ENCODE measurements at regions not wholly inside any gene's neighbourhood (a gene's known extent, or its start where the extent isn't known, plus 50 kb on each side); places are given as distances from the start of the nearest gene placed in this dataset.

DNA sequence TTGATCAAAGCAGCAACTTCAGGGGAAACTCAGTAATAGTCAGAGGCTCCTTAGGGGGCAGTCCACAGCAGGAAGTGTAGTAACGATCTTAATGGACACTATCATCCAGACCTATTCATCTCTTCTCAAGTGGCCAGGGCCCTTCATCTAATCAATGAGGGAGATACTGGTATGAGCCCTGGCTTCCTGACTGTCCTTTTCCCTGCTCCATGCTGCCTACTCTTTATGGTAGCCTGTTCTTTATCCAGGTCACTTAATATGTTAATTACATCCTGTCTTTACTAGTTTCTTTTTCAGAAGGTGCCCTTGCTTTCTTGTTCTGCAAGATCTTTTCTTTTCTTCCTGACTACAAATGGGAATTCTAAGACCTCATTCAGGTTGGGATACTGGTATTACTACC lies 197.1 kb downstream of the CAVIN4 start:
- Histone ChIP-seq H3K27me3 (ENCODE audit: control insufficient read depth, insufficient read depth, low read length) (no peaks in the 10 kb centered on the region), H3K4me1 (ENCODE audit: control insufficient read depth, insufficient read depth, low read length, poor library complexity, severe bottlenecking) (no peaks in the 10 kb centered on the region), H3K9me3 (ENCODE audit: control insufficient read depth in 2 of 2, low read length in 2 of 2) (no peaks in the 10 kb centered on the region), H3K36me3 (ENCODE audit: control insufficient read depth, insufficient read depth, low read length) (no peaks in the 10 kb centered on the region), H3K4me3 (ENCODE audit: low read depth, low read length) (no peak overlapping the region), H3K27ac (ENCODE audit: insufficient read depth, low read length, poor library complexity, severe bottlenecking) (no peak overlapping the region)
- Mint-ChIP-seq H3K4me3 (no peak overlapping the region), H3K36me3 (no peaks in the 10 kb centered on the region), H3K27ac (no peak overlapping the region), H3K4me1 (no peaks in the 10 kb centered on the region), H3K9me3 (peaks cover 0 to 5% (median 0%) of the 10 kb centered on the region in 7 donors), H3K27me3 (no peaks in the 10 kb centered on the region)
- ATAC-seq (ENCODE audit: low read depth in 2 of 2) (no peak), DNase-seq (no peak)

GRCh38 chr9:100775912-100776311 lies 198.0 kb downstream of the CAVIN4 start:
- Histone ChIP-seq H3K4me3 (ENCODE audit: low read depth, low read length) (no peak overlapping the region), H3K9me3 (ENCODE audit: control insufficient read depth in 2 of 2, low read length in 2 of 2) (no peaks in the 10 kb centered on the region), H3K27me3 (ENCODE audit: control insufficient read depth, insufficient read depth, low read length) (no peaks in the 10 kb centered on the region), H3K36me3 (ENCODE audit: control insufficient read depth, insufficient read depth, low read length) (no peaks in the 10 kb centered on the region), H3K27ac (ENCODE audit: insufficient read depth, low read length, poor library complexity, severe bottlenecking) (no peak overlapping the region), H3K4me1 (ENCODE audit: control insufficient read depth, insufficient read depth, low read length, poor library complexity, severe bottlenecking) (no peaks in the 10 kb centered on the region)
- H3K4me1 Mint-ChIP-seq = no peaks in the 10 kb centered on the region
- peaks cover 0 to 5% (median 0%) of the 10 kb centered on the region in 7 donors for H3K9me3 Mint-ChIP-seq
- H3K36me3 Mint-ChIP-seq = no peaks in the 10 kb centered on the region
- DNase-seq (no peak), ATAC-seq (ENCODE audit: low read depth in 2 of 2) (no peak)
- no peak overlapping the region for H3K27ac Mint-ChIP-seq
- no peaks in the 10 kb centered on the region for H3K27me3 Mint-ChIP-seq
- no peak overlapping the region for H3K4me3 Mint-ChIP-seq

DNA sequence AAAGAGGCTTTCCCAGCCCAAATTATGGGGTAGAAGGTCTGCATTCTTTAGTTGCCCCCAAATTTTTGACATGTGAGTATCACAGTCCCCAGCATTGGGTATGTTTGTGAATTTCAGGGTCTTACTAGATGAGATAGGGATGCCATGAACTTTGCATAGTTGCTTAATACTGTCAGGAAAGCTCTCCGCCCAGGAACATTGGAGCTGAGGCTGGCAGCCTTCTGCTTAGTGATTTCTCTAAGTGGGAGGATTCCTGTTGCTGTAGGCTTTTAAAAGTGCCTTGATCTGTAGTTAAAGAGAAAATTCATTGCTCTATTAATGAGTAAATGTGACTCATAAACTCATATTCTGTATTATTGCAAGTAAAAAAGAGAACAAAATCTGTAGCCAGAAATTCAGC lies 206.9 kb downstream of the CAVIN4 start:
- no peak overlapping the region for H3K27ac Mint-ChIP-seq
- H3K27ac ChIP-seq (ENCODE audit: insufficient read depth, low read length, poor library complexity, severe bottlenecking) = no peak overlapping the region
- H3K27me3 ChIP-seq (ENCODE audit: control insufficient read depth, insufficient read depth, low read length) = no peaks in the 10 kb centered on the region
- ATAC-seq (ENCODE audit: low read depth in 2 of 2) = no peak
- H3K9me3 ChIP-seq (ENCODE audit: control insufficient read depth in 2 of 2, low read length in 2 of 2) = no peaks in the 10 kb centered on the region
- DNase-seq = no peak
- H3K4me3 Mint-ChIP-seq = no peak overlapping the region
- H3K27me3 Mint-ChIP-seq = no peaks in the 10 kb centered on the region
- peaks cover 0 to 5% (median 1%) of the 10 kb centered on the region in 7 donors for H3K9me3 Mint-ChIP-seq
- H3K4me1 Mint-ChIP-seq = no peaks in the 10 kb centered on the region
- no peaks in the 10 kb centered on the region for H3K36me3 Mint-ChIP-seq
- H3K4me1 ChIP-seq (ENCODE audit: control insufficient read depth, insufficient read depth, low read length, poor library complexity, severe bottlenecking) = no peaks in the 10 kb centered on the region
- H3K36me3 ChIP-seq (ENCODE audit: control insufficient read depth, insufficient read depth, low read length) = no peaks in the 10 kb centered on the region
- no peak overlapping the region for H3K4me3 ChIP-seq (ENCODE audit: low read depth, low read length)

GRCh38 chr9:100785946-100786345 lies 208.1 kb downstream of the CAVIN4 start:
- no peaks in the 10 kb centered on the region for H3K36me3 Mint-ChIP-seq
- no peaks in the 10 kb centered on the region for H3K27me3 Mint-ChIP-seq
- Histone ChIP-seq H3K4me3 (ENCODE audit: low read depth, low read length) (no peak overlapping the region), H3K4me1 (ENCODE audit: control insufficient read depth, insufficient read depth, low read length, poor library complexity, severe bottlenecking) (no peaks in the 10 kb centered on the region), H3K27ac (ENCODE audit: insufficient read depth, low read length, poor library complexity, severe bottlenecking) (no peak overlapping the region), H3K36me3 (ENCODE audit: control insufficient read depth, insufficient read depth, low read length) (no peaks in the 10 kb centered on the region), H3K27me3 (ENCODE audit: control insufficient read depth, insufficient read depth, low read length) (no peaks in the 10 kb centered on the region), H3K9me3 (ENCODE audit: control insufficient read depth in 2 of 2, low read length in 2 of 2) (no peaks in the 10 kb centered on the region)
- no peak for DNase-seq
- peaks cover 0 to 5% (median 3%) of the 10 kb centered on the region in 7 donors for H3K9me3 Mint-ChIP-seq
- no peak for ATAC-seq (ENCODE audit: low read depth in 2 of 2)
- H3K4me1 Mint-ChIP-seq = no peaks in the 10 kb centered on the region
- H3K27ac Mint-ChIP-seq = no peak overlapping the region
- no peak overlapping the region for H3K4me3 Mint-ChIP-seq

DNA sequence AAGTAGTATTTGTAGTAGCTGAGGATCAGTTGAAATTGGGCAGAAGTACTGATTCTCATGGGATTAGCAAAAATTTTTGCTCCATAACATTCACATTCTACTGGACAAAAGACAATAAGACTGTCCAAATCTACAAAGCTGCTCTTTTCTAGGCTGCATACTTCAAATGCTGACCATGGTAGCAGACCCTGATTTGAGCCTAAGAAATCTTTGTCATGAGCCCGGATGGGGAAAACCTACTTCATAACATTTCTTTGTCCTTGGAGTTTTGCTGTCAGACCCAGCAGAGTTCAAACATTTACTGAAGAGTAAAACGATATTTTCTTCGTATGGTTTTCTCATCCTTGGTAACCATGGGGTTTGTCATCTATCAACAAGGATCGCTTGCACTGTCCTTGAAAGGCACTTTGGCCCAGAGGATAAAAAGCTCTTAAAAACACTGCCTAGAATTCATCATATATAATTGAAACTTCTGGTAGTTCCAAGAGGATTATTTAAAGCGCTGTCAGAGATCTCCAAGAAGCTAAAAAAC lies 216.9 kb downstream of the CAVIN4 start:
- DNase-seq = no peak
- peaks cover 0 to 5% (median 0%) of the 10 kb centered on the region in 7 donors for H3K9me3 Mint-ChIP-seq
- no peaks in the 10 kb centered on the region for H3K36me3 Mint-ChIP-seq
- no peak for ATAC-seq (ENCODE audit: low read depth in 2 of 2)
- no peak overlapping the region for H3K27ac Mint-ChIP-seq
- H3K27me3 Mint-ChIP-seq = no peaks in the 10 kb centered on the region
- Histone ChIP-seq H3K4me3 (ENCODE audit: low read depth, low read length) (no peak overlapping the region), H3K27ac (ENCODE audit: insufficient read depth, low read length, poor library complexity, severe bottlenecking) (no peak overlapping the region), H3K4me1 (ENCODE audit: control insufficient read depth, insufficient read depth, low read length, poor library complexity, severe bottlenecking) (no peaks in the 10 kb centered on the region), H3K36me3 (ENCODE audit: control insufficient read depth, insufficient read depth, low read length) (no peaks in the 10 kb centered on the region), H3K9me3 (ENCODE audit: control insufficient read depth in 2 of 2, low read length in 2 of 2) (no peaks in the 10 kb centered on the region), H3K27me3 (ENCODE audit: control insufficient read depth, insufficient read depth, low read length) (no peaks in the 10 kb centered on the region)
- H3K4me3 Mint-ChIP-seq = no peak overlapping the region
- no peaks in the 10 kb centered on the region for H3K4me1 Mint-ChIP-seq

DNA sequence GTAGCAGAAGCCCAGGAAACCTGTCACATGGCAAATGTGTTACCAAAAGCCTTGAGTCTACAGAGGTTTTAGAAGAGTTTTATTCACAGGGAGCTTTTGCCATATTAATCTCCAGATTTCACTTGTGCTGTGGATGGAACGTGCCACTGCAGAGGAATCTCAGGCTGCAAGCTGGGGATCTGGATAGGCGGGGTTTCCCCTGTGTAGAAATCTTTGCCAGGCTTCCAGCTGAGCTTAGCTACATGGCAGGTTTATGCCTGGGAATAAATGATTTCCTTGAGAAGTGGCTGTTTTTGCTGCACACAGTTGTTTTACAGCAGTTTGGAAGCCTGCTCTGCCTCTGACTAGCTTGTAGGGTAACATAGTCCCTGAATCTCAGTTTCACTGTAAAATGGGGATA lies 224.6 kb upstream of the PLPPR1 start:
- Mint-ChIP-seq H3K9me3 (peaks cover 0 to 5% (median 2%) of the 10 kb centered on the region in 7 donors), H3K36me3 (no peaks in the 10 kb centered on the region), H3K27ac (no peak overlapping the region), H3K4me3 (no peak overlapping the region), H3K27me3 (no peaks in the 10 kb centered on the region), H3K4me1 (no peaks in the 10 kb centered on the region)
- H3K36me3 ChIP-seq (ENCODE audit: control insufficient read depth, insufficient read depth, low read length) = no peaks in the 10 kb centered on the region
- H3K4me3 ChIP-seq (ENCODE audit: low read depth, low read length) = no peak overlapping the region
- no peak for ATAC-seq (ENCODE audit: low read depth in 2 of 2)
- no peak for DNase-seq
- no peaks in the 10 kb centered on the region for H3K4me1 ChIP-seq (ENCODE audit: control insufficient read depth, insufficient read depth, low read length, poor library complexity, severe bottlenecking)
- H3K27me3 ChIP-seq (ENCODE audit: control insufficient read depth, insufficient read depth, low read length) = no peaks in the 10 kb centered on the region
- H3K9me3 ChIP-seq (ENCODE audit: control insufficient read depth in 2 of 2, low read length in 2 of 2) = no peaks in the 10 kb centered on the region
- H3K27ac ChIP-seq (ENCODE audit: insufficient read depth, low read length, poor library complexity, severe bottlenecking) = no peak overlapping the region

DNA sequence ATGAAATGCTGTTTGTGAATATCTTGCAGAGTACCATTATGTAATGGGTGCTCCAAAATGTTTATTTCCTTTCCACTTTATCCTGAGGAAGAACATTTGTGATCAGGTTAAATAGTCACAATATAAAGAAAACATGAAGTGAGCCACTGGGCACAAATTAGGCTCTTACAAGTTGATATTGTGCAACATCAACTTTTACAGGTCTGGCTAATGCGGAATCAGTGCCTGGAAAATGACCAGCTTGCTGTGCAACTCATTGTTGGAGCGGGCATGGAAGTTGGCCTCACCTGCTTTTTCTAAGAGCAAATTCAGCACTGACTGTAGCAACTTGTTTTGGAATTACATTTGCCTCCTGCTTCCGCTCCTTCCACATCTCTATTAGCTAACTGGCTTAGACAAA lies 216.9 kb upstream of the PLPPR1 start:
- DNase-seq = no peak
- no peak overlapping the region for H3K4me3 ChIP-seq (ENCODE audit: low read depth, low read length)
- no peaks in the 10 kb centered on the region for H3K27me3 ChIP-seq (ENCODE audit: control insufficient read depth, insufficient read depth, low read length)
- no peaks in the 10 kb centered on the region for H3K4me1 ChIP-seq (ENCODE audit: control insufficient read depth, insufficient read depth, low read length, poor library complexity, severe bottlenecking)
- no peaks in the 10 kb centered on the region for H3K9me3 ChIP-seq (ENCODE audit: control insufficient read depth in 2 of 2, low read length in 2 of 2)
- no peaks in the 10 kb centered on the region for H3K27me3 Mint-ChIP-seq
- no peak overlapping the region for H3K27ac ChIP-seq (ENCODE audit: insufficient read depth, low read length, poor library complexity, severe bottlenecking)
- no peak overlapping the region for H3K27ac Mint-ChIP-seq
- H3K4me3 Mint-ChIP-seq = no peak overlapping the region
- H3K36me3 Mint-ChIP-seq = no peaks in the 10 kb centered on the region
- ATAC-seq (ENCODE audit: low read depth in 2 of 2) = no peak
- H3K36me3 ChIP-seq (ENCODE audit: control insufficient read depth, insufficient read depth, low read length) = no peaks in the 10 kb centered on the region
- no peaks in the 10 kb centered on the region for H3K4me1 Mint-ChIP-seq
- H3K9me3 Mint-ChIP-seq = peaks cover 0 to 7% (median 3%) of the 10 kb centered on the region in 7 donors

GRCh38 chr9:100813871-100814270 lies 214.7 kb upstream of the PLPPR1 start:
- H3K9me3 Mint-ChIP-seq = peaks cover 0 to 7% (median 5%) of the 10 kb centered on the region in 7 donors
- no peaks in the 10 kb centered on the region for H3K4me1 ChIP-seq (ENCODE audit: control insufficient read depth, insufficient read depth, low read length, poor library complexity, severe bottlenecking)
- no peak for ATAC-seq (ENCODE audit: low read depth in 2 of 2)
- H3K27me3 Mint-ChIP-seq = no peaks in the 10 kb centered on the region
- H3K36me3 Mint-ChIP-seq = no peaks in the 10 kb centered on the region
- H3K4me3 Mint-ChIP-seq = no peak overlapping the region
- no peak overlapping the region for H3K27ac Mint-ChIP-seq
- DNase-seq = no peak
- H3K9me3 ChIP-seq (ENCODE audit: control insufficient read depth in 2 of 2, low read length in 2 of 2) = no peaks in the 10 kb centered on the region
- no peaks in the 10 kb centered on the region for H3K36me3 ChIP-seq (ENCODE audit: control insufficient read depth, insufficient read depth, low read length)
- no peak overlapping the region for H3K27ac ChIP-seq (ENCODE audit: insufficient read depth, low read length, poor library complexity, severe bottlenecking)
- H3K27me3 ChIP-seq (ENCODE audit: control insufficient read depth, insufficient read depth, low read length) = no peaks in the 10 kb centered on the region
- H3K4me3 ChIP-seq (ENCODE audit: low read depth, low read length) = no peak overlapping the region
- H3K4me1 Mint-ChIP-seq = no peaks in the 10 kb centered on the region
